ENCODE measurements at regions not wholly inside any gene's neighbourhood (a gene's known extent, or its start where the extent isn't known, plus 50 kb on each side); places are given as distances from the start of the nearest gene placed in this dataset.

DNA sequence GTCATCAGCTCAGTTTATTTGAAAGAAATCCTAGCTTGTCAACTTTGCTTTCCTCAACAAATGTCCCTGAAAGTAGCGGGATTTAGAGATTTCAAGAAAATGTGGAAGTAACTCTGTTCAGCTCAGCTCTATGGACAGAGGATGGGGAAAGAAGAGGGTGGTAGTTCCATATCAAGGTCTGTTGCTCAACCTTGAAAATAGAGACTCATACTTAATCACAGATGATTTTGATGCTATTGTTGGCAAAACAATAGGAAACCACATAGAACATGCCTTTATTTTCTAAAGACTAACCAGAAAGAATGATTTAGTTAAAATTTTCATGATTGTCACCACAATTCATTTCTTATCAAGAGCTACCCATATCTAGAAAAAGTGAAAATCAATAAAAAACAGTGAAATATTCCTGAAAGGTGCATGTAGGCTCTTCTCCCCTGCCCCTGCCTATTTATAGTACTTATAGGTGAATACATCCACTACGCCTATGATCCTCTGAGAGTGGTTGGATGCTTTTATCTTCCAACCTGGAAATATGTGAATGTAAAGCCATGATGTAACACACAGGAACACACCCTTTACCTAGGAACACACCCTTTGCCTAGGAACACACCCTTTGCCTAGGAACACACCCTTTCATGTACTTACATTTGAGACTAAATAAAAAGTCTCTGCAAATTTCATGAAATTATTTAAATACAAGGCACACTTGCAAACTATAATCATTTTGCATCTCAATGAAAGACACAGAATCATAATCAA lies 65.8 kb downstream of the ETAA1 start:
- no peak for DNase-seq

GRCh38 chr2:67463810-67464209 lies 66.7 kb downstream of the ETAA1 start:
- peak; percentile 91 for DNase-seq

DNA sequence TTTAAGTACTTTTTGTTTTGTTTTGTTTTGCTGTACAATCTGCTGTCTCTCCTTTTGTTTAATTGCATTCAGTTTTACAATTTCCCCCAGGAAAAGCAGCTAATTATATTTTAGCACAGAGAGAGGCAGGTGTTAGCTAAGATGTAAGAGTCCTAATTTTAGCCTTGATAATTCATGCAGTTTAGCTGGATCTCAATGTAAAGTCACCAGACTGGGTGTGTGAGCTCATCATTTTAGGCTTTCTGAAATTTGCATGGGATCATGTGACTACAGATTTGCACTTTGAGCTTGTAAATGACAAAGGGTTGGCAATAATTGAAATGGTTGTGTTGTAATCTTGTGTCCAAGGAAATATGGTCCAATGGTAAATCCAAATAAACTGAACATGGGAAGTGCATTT lies 68.5 kb downstream of the ETAA1 start:
- peak; percentile 63 for DNase-seq

DNA sequence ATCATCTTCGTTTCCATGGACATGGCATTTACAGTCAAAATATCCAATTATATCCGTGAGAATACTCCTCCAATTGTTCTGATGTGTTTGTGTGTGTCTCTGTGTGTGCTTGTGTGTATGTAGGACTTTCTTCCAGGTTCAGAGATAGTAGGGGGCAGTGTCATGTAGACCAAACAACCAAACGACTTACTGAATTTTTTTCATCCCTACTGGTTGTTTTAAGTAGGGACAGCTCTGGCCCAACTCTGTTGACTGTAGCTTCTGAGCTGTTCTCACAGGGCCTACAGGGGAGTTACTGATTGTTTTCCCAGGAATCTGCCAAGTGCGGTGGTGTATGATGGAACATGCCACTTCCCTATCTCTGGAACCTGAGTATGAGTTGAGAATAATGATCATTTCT lies 69.6 kb downstream of the ETAA1 start:
- no peak for DNase-seq

- DNase-seq, result no peak
Observed at GRCh38 chr2:67471681-67472080, 74.5 kb downstream of the ETAA1 start.

DNA sequence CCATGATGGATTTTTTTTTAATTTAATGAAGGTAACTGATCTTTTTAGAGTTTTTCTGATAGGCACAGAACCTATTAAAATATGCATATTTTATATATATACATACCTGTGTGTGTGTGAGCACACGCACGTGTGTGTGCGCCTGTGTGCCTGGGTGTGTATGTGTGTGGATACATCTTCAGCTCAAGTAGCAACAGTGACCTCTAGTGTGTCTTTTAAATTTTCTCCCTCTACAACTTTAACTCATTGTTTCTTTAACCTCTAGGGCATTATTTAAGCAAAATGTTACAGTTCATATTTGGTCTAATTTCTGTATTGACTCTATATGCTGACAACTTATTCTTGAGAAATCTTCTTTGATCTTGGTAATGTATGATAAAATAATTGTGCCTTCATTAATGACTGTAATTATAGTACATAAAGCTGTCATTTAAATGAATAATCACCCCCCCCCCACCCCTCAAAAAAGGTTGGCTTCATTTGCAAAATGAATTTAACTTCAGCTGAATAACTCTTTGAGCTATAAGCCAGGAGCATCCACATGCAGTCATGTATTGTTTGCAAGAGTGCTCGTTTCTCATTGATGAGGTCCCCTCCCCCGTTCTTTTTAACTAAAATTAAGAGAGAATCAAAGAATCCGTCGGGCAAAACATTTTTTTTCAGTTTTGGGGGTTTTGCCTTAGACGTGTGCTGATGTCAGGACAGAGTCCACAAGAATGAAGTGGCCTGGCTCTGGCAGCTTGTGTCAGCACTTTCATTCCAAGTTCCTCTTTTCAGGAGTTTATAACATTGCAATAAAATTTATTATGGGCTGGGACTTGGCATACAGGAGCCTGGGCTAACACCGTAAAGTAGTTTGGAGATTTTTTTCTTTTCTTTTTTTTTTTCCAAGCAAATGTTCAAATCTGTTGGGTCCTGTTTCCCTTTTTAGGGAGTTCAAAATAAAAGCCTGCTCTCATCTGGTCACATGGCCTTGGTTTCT lies 80.0 kb downstream of the ETAA1 start:
- DNase-seq, result peak; percentile 95

DNA sequence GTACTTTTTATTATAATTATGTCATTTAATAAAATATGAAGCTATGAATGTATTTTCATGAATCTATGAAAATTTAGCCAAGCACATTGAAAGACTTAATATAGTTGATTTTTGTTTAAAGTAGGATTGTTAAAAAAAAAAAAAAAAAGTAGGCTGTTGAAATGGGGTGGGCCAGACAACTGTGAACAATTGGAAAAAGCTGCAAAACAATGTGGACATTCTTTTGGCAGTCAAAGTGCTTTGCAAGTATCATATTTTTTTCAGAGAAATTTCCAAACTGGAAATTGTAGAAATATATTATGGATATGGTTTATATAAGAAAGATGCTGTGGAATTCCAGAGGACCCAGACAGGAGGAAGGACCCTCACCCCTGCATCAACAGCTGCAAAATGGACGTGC lies 82.1 kb downstream of the ETAA1 start:
- no peak for DNase-seq

- no peak for DNase-seq
Observed at GRCh38 chr2:67485431-67485830, 88.3 kb downstream of the ETAA1 start.

GRCh38 chr2:67486041-67486796 lies 89.1 kb downstream of the ETAA1 start:
- no peak for DNase-seq

- DNase-seq, result no peak
Observed at GRCh38 chr2:67487993-67488392, 90.9 kb downstream of the ETAA1 start.

DNA sequence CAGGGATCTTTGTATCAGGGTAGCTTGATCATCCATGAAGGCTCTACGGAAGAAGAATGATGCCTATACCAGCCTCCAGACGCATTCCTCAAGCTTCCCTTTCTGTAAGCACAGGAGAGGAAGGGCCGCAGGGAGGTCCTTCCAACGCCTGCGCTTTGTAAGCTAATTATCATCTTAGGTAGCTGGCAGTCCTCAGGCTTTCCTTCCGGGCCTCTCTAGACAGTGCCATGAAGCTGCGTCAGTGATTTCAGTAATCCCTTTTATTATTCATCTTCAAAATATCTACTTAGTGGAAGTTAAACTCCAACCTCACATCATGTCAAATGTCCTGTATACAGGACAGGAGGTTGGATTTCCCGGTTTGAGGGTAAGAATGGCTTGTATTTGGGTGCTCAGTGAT lies 92.3 kb downstream of the ETAA1 start:
- no peak for DNase-seq

DNA sequence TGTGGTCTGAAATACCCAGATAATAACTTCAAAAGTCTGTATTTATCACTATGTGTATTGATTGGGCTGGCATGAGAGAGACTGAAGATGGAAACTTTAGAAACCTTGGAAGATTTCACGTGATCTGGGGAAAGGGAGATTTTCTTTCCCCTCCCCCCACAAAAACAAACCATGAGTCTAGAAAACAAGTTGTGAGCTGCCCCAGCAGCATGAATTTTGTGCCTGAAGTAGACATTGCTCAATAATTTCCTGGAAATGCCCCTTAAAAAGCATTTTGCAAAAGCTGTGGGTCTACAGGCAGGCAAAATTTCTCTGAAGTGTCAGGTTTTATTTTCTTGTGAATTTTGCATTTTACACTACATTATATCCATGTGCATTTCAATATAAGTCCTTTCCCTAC lies 101.8 kb downstream of the ETAA1 start:
- DNase-seq, result no peak

- DNase-seq, result no peak
Observed at GRCh38 chr2:67499989-67500388, 102.9 kb downstream of the ETAA1 start.

DNA sequence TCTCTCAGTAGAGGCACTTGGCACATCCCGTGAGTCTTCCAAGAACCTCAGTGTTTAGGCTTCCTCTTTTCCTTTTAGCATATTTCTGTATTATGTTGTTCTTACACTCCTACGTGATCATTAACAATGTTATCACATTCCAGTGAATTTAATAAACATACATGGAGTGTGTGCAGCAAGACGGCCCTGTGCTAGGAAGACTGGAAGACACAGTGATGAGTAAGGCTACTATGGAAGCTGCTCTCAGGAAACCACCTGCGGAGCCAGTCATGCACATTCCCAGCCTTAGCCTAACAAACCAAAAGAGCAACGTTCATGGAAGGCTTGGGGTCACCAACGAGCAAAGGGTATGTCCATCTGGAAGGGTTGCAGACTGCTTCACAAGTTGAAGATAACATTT lies 103.4 kb downstream of the ETAA1 start:
- DNase-seq, result no peak

DNA sequence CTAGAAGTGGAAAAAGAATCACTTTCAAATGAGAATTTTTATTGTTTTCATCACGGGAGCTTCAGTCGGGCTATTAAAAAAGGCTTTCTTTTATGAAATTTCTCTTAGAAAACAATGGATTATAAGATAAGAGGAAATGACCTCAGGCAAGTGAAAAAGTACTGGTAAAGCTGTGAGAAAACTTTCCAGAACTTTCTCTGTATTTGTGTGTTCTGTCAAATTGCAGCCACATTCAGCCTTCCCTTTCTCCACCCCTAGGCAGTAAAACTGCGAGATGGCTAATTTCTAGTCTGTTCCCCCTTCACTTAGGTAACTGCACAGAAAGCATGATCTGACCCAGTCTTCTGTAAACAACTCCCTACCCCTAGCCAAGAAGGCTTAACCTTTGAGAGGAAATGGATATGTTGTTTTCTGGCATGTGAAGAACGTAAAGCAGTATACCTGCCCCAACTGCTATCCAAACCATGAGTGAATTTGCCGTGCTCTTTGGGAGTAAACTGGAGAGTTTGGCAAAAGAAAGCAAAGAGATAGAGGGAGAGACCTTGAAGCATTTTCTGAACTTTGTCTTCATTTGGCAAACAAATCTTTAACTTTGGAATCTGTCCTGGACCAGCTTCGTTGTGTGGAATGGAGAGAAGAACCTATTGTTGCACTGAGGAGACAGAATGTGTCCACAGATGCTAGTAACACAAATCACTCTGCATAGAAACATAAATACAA lies 105.4 kb downstream of the ETAA1 start:
- no peak for DNase-seq

DNA sequence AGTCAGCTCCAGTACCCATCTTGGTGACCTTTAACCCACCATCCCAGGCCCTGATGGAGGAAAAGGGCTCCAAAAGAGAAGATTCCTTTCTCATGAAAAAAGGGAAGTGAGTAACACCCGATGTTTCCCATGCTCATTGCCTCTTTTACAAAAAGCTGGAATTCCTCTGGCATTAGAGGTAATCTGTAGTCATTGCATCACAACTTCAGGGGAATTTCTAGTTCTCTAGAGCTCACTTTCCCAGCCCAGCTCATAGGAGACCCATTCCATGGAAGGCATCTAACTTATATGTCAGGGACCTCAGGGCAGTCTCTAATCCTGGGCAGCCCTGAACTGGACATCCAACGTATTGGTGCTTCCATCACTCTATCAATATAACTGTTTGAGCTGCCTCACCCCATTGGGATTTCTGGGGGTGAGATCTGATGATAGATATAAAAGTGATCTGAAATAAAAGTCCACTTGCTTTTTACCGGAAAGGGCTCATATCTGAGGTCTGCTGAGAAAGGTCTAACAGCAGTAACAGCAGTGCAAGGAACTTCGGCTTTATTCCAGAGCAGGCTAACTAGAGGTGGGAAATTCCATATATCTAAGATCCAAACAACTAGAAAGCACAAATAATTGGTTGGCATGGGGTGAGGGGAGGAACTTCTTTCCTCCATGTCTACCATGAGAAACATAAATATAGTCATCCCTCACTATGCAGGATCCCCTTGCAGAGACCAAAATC lies 106.1 kb downstream of the ETAA1 start:
- no peak for DNase-seq

DNA sequence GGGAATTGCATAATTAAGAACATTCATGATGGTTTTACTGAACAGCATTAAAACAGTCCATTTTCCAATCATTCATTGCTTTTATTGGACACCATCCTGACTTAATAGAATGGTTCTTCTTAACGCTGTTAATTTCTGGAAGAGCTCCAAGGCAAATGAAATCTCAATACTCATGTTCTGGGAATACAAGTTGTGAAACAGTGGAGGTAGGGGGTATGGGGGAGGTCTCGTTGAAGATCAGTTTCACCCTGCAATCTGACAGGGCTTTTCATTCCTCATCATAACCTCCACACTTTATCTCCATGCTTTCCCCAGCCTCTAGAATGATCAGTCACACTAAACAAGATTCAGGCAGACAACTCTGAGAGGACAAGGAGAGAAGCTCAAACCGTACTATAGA lies 113.6 kb downstream of the ETAA1 start:
- DNase-seq, result no peak

- DNase-seq, result no peak
Observed at GRCh38 chr2:67514515-67514914, 117.4 kb downstream of the ETAA1 start.

- no peak for DNase-seq
Observed at GRCh38 chr2:67515056-67515455, 117.9 kb downstream of the ETAA1 start.

DNA sequence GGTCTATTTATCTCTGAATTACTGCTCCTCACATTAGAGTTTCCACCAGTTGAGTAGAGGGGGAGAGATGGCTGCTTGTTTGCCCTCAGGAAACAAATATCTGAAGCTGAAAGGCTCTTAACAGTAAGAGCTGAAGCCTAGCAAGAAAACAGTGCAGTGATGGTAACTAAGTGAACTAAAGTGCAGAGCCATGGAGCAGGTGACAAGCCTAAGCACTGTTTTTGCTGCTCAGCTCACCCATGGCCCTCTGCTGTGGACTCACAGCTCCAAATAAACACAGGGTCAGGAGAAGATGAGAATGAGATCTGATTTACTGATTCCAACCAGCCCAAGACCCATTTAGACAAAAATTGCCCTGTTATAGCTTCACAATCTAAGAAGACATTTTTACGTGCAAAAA lies 118.4 kb downstream of the ETAA1 start:
- DNase-seq, result no peak

- no peak for DNase-seq
Observed at GRCh38 chr2:67516362-67516761, 119.2 kb downstream of the ETAA1 start.

Measured in NCI-H1417 treated with DMSO at 0.1 percent for 48 hours (cell line).